ENCODE measurements at regions not wholly inside any gene's neighbourhood (a gene's known extent, or its start where the extent isn't known, plus 50 kb on each side); places are given as distances from the start of the nearest gene placed in this dataset.

DNA sequence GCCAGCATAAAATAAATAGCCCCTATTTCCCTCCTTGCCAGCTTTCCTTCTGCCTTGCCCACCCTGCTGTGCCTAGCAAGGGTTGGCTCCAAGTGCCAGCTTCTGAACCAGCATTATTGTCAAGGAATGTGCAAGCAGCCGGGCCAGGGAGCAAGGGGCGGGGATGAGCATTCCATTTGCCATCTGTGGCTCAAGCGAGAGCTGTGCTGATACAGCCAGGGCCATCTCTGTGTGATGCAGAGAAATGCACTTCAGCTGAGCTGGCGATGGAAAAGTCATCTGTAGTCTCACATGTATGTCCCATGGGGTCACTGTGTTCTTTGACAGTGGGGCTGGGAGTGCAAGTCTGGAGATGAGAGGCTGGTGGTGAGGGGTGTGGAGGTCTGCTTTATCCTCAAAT, 137.3 kb downstream of the SUDS3 start:
- H3K27ac Mint-ChIP-seq = no peak overlapping the region
- Histone ChIP-seq H3K4me1 (ENCODE audit: control insufficient read depth, insufficient read depth, low read length) (no peaks in the 10 kb centered on the region), H3K36me3 (ENCODE audit: control insufficient read depth, insufficient read depth, low read length) (no peaks in the 10 kb centered on the region), H3K27ac (ENCODE audit: low read length) (no peak overlapping the region), H3K4me3 (ENCODE audit: low read length) (no peak overlapping the region), H3K9me3 (ENCODE audit: control insufficient read depth, insufficient read depth, low read length) (no peaks in the 10 kb centered on the region), H3K27me3 (ENCODE audit: control insufficient read depth, insufficient read depth, low read length) (no peaks in the 10 kb centered on the region)
- H3K36me3 Mint-ChIP-seq = no peaks in the 10 kb centered on the region
- DNase-seq (no peak), ATAC-seq (no peak)
- H3K4me3 Mint-ChIP-seq = no peak overlapping the region
- 77% methylated on average over 4 of the region's 4 CpGs for WGBS (ENCODE audit: insufficient coverage)
- no peaks in the 10 kb centered on the region for H3K4me1 Mint-ChIP-seq
- peaks cover 0 to 8% of the 10 kb centered on the region in 2 donors for H3K27me3 Mint-ChIP-seq (ENCODE audit: low read depth in 2 of 2)
- TF ChIP-seq, protein P1, sequence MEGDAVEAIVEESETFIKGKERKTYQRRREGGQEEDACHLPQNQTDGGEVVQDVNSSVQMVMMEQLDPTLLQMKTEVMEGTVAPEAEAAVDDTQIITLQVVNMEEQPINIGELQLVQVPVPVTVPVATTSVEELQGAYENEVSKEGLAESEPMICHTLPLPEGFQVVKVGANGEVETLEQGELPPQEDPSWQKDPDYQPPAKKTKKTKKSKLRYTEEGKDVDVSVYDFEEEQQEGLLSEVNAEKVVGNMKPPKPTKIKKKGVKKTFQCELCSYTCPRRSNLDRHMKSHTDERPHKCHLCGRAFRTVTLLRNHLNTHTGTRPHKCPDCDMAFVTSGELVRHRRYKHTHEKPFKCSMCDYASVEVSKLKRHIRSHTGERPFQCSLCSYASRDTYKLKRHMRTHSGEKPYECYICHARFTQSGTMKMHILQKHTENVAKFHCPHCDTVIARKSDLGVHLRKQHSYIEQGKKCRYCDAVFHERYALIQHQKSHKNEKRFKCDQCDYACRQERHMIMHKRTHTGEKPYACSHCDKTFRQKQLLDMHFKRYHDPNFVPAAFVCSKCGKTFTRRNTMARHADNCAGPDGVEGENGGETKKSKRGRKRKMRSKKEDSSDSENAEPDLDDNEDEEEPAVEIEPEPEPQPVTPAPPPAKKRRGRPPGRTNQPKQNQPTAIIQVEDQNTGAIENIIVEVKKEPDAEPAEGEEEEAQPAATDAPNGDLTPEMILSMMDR (IDR thresholded peaks at IDR 0.05) = no peak
- peaks cover 4 to 5% of the 10 kb centered on the region in 2 donors for H3K9me3 Mint-ChIP-seq
- intact Hi-C loops (cut with micrococcal nuclease) = no loop called here

DNA sequence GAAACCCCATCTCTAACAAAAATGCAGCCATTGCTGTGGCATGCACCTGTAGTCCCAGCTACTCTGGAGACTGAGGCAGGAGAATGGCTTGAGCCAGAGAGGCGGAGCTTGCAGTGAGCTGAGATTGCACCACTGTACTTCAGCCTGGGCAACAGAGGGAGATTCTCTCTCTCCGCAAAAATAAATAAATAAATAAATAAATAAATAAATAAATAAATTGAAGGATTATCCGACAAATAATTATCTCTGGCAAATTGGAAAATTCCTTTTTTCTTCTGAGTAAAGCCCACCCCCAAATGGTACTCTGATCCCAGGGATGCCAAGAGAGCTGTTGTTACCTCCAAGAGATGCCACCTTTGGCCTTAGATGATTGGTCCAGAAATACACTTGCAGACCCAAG, 137.9 kb downstream of the SUDS3 start:
- no peaks in the 10 kb centered on the region for H3K27me3 ChIP-seq (ENCODE audit: control insufficient read depth, insufficient read depth, low read length)
- H3K4me1 Mint-ChIP-seq = no peaks in the 10 kb centered on the region
- no peaks in the 10 kb centered on the region for H3K36me3 ChIP-seq (ENCODE audit: control insufficient read depth, insufficient read depth, low read length)
- H3K4me3 Mint-ChIP-seq = no peak overlapping the region
- H3K9me3 Mint-ChIP-seq = peaks cover 4 to 5% of the 10 kb centered on the region in 2 donors
- TF ChIP-seq, protein P1 (IDR thresholded peaks at IDR 0.05) = no peak
- H3K4me1 ChIP-seq (ENCODE audit: control insufficient read depth, insufficient read depth, low read length) = no peaks in the 10 kb centered on the region
- 100% methylated on average over 1 of the region's 3 CpGs for WGBS (ENCODE audit: insufficient coverage)
- no peaks in the 10 kb centered on the region for H3K36me3 Mint-ChIP-seq
- intact Hi-C loops (cut with micrococcal nuclease) = no loop called here
- no peak overlapping the region for H3K27ac Mint-ChIP-seq
- no peak overlapping the region for H3K4me3 ChIP-seq (ENCODE audit: low read length)
- no peak for DNase-seq
- H3K9me3 ChIP-seq (ENCODE audit: control insufficient read depth, insufficient read depth, low read length) = no peaks in the 10 kb centered on the region
- no peak for ATAC-seq
- peaks cover 0 to 8% of the 10 kb centered on the region in 2 donors for H3K27me3 Mint-ChIP-seq (ENCODE audit: low read depth in 2 of 2)
- no peak overlapping the region for H3K27ac ChIP-seq (ENCODE audit: low read length)

DNA sequence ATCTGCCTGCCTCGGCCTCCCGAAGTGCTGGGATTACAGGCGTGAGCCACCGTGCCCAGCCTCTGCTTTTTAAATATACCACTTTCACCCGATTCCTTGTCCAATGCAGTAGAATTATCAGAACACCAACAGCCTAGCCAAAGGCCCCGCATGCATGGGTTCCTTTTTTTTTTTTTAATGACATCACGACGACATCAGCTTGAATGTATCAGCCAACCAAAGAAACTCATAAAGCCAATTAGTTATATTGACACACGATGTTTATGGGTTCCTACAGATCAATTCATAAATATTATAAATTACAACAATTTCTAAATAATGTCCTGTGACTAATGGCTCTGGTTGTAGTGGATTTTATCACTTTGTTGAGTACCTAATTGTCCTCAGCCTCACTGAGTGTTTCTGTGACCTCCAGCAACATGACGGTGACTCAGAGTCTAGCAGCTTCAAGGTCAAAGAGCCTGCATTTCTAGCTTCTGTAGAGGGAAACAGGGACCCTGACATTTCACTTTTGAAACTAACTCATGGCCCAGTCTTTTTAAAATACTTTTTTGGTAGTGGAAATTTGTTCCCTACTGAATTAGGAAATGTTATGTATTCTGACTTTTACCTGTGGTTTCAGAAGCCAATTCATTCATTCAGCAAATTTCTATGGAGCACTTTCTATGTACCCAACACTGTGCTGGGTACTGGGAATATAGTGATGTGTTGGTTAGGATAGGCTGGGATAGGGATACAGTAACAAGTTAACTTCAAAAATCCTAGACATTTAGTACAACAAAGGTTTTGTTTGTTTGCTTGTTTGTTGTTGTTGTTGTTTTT, 144.1 kb downstream of the SUDS3 start:
- intact Hi-C loops (cut with micrococcal nuclease) = no loop called here
- DNase-seq (no peak), ATAC-seq (no peak)
- Histone ChIP-seq H3K4me3 (ENCODE audit: low read length) (no peak overlapping the region), H3K9me3 (ENCODE audit: control insufficient read depth, insufficient read depth, low read length) (no peaks in the 10 kb centered on the region), H3K36me3 (ENCODE audit: control insufficient read depth, insufficient read depth, low read length) (no peaks in the 10 kb centered on the region), H3K4me1 (ENCODE audit: control insufficient read depth, insufficient read depth, low read length) (no peaks in the 10 kb centered on the region), H3K27me3 (ENCODE audit: control insufficient read depth, insufficient read depth, low read length) (no peaks in the 10 kb centered on the region), H3K27ac (ENCODE audit: low read length) (no peak overlapping the region)
- Mint-ChIP-seq H3K4me1 (no peaks in the 10 kb centered on the region), H3K36me3 (no peaks in the 10 kb centered on the region), H3K27ac (no peak overlapping the region), H3K4me3 (no peak overlapping the region), H3K9me3 (peaks cover 4 to 5% of the 10 kb centered on the region in 2 donors), H3K27me3 (ENCODE audit: low read depth in 2 of 2) (peaks cover 0 to 8% of the 10 kb centered on the region in 2 donors)
- 87% methylated on average over 9 of the region's 10 CpGs for WGBS (ENCODE audit: insufficient coverage)
- TF ChIP-seq, protein P1 (IDR thresholded peaks at IDR 0.05) = no peak

DNA sequence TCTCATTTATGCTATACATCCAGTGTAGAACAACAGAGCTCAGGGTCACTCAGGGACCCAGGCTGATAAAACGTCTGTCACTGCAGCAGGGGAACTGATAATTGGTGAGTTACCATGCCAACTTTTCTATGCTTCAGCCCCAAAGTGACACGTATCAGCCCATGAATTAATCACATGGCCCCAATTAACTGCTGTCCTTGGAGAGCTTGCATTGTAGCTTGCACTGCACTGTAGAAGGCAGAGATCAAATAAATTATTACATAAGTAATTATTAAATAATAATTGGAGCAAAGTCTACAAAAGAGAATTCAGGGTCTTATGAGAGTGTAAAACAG, 144.6 kb downstream of the SUDS3 start:
- Histone ChIP-seq H3K4me1 (ENCODE audit: control insufficient read depth, insufficient read depth, low read length) (no peaks in the 10 kb centered on the region), H3K9me3 (ENCODE audit: control insufficient read depth, insufficient read depth, low read length) (no peaks in the 10 kb centered on the region), H3K36me3 (ENCODE audit: control insufficient read depth, insufficient read depth, low read length) (no peaks in the 10 kb centered on the region), H3K27me3 (ENCODE audit: control insufficient read depth, insufficient read depth, low read length) (no peaks in the 10 kb centered on the region), H3K27ac (ENCODE audit: low read length) (no peak overlapping the region), H3K4me3 (ENCODE audit: low read length) (no peak overlapping the region)
- Mint-ChIP-seq H3K36me3 (no peaks in the 10 kb centered on the region), H3K27me3 (ENCODE audit: low read depth in 2 of 2) (peaks cover 0 to 8% of the 10 kb centered on the region in 2 donors), H3K4me1 (no peaks in the 10 kb centered on the region), H3K27ac (no peak overlapping the region), H3K9me3 (peaks cover 4 to 5% of the 10 kb centered on the region in 2 donors), H3K4me3 (no peak overlapping the region)
- 60% methylated on average over 2 of the region's 2 CpGs for WGBS (ENCODE audit: insufficient coverage)
- no peak for DNase-seq
- intact Hi-C loops (cut with micrococcal nuclease) = no loop called here
- ATAC-seq = no peak
- TF ChIP-seq, protein P1 (IDR thresholded peaks at IDR 0.05) = no peak

All from natural killer cell (primary cell).